H9 (cell line): ENCODE measurements at regions not wholly inside any gene's neighbourhood (a gene's known extent, or its start where the extent isn't known, plus 50 kb on each side); places are given as distances from the start of the nearest gene placed in this dataset.
A peak's percentile ranks its signal among the peaks of the same experiment; 100 is the strongest.

Source experiments
- DNase-seq: peaks from one replicate; pipeline ENCODE4 v3.0.0-alpha.2; 2017
- H2AFZ ChIP-seq: one replicate; pipeline ENCODE4 v1.6.1; 2013; ENCODE audit warnings: mild to moderate bottlenecking, low read length, control low read depth, moderate library complexity
- H2AK5ac ChIP-seq: 2 replicates; pipeline ENCODE4 v1.6.1; 2013; ENCODE audit warnings: low read length, control low read depth, mixed read lengths; ENCODE audit not compliant: insufficient read length
- H2BK120ac ChIP-seq: one replicate; pipeline ENCODE4 v1.6.1; 2013; ENCODE audit warnings: low read depth, mild to moderate bottlenecking, low read length, control low read depth, inconsistent platforms; ENCODE audit not compliant: poor library complexity, severe bottlenecking
- H2BK12ac ChIP-seq: 2 replicates; pipeline ENCODE4 v1.6.1; 2013; ENCODE audit warnings: low read length, control low read depth, mixed read lengths, low read depth; ENCODE audit not compliant: insufficient read length
- H2BK15ac ChIP-seq: 2 replicates; pipeline ENCODE4 v1.6.1; 2013; ENCODE audit warnings: low read depth, low read length, control low read depth
- H2BK20ac ChIP-seq: one replicate; pipeline ENCODE4 v1.6.1; 2013; ENCODE audit warnings: low read depth, mild to moderate bottlenecking, low read length, control low read depth, inconsistent platforms; ENCODE audit not compliant: poor library complexity, severe bottlenecking
- H2BK5ac ChIP-seq: 2 replicates; pipeline ENCODE4 v1.6.1; 2013; ENCODE audit warnings: low read length, control low read depth, mixed read lengths; ENCODE audit not compliant: insufficient read length
- H3K14ac ChIP-seq: 2 replicates; pipeline ENCODE4 v1.6.1; 2013; ENCODE audit warnings: low read length, control low read depth; ENCODE audit not compliant: insufficient read depth
- H3K18ac ChIP-seq: 2 replicates; pipeline ENCODE4 v1.6.1; 2013; ENCODE audit warnings: low read depth, mild to moderate bottlenecking, mixed read lengths, low read length, control low read depth; ENCODE audit not compliant: insufficient read length
- H3K23ac ChIP-seq: 2 replicates; pipeline ENCODE4 v1.6.1; 2013; ENCODE audit warnings: low read length, control low read depth, mixed read lengths, low read depth; ENCODE audit not compliant: insufficient read length
- H3K23me2 ChIP-seq: 2 replicates; pipeline ENCODE4 v1.6.1; 2013; ENCODE audit warnings: low read depth, mild to moderate bottlenecking, mixed read lengths, low read length, control low read depth; ENCODE audit not compliant: insufficient read length, poor library complexity, severe bottlenecking
- H3K27ac ChIP-seq: 2 replicates; pipeline ENCODE4 v1.5.1; 2013; ENCODE audit warnings: low read length, control low read depth, mixed read lengths, low read depth; ENCODE audit not compliant: insufficient read length
- H3K27me3 ChIP-seq: 2 replicates; pipeline ENCODE4 v1.6.1; 2013; ENCODE audit warnings: low read length, control low read depth, inconsistent platforms; ENCODE audit not compliant: insufficient read depth
- H3K4ac ChIP-seq: 2 replicates; pipeline ENCODE4 v1.6.1; 2013; ENCODE audit warnings: low read depth, mild to moderate bottlenecking, control low read depth, inconsistent platforms, low read length, moderate library complexity
- H3K4me1 ChIP-seq: 2 replicates; pipeline ENCODE4 v1.6.1; 2013; ENCODE audit warnings: low read length, control low read depth, inconsistent platforms; ENCODE audit not compliant: insufficient read depth
- H3K4me2 ChIP-seq: 2 replicates; pipeline ENCODE4 v1.6.1; 2013; ENCODE audit warnings: low read length, control low read depth, mixed read lengths; ENCODE audit not compliant: insufficient read length, insufficient read depth
- H3K56ac ChIP-seq: 2 replicates; pipeline ENCODE4 v1.6.1; 2013; ENCODE audit warnings: low read depth, mild to moderate bottlenecking, mixed read lengths, low read length, control low read depth; ENCODE audit not compliant: insufficient read length
- H3K79me1 ChIP-seq: 2 replicates; pipeline ENCODE4 v1.6.1; 2013; ENCODE audit warnings: low read depth, mild to moderate bottlenecking, moderate library complexity, low read length, control low read depth, inconsistent platforms; ENCODE audit not compliant: insufficient read depth, poor library complexity, severe bottlenecking
- H3K79me2 ChIP-seq: 2 replicates; pipeline ENCODE4 v1.6.1; 2013; ENCODE audit warnings: low read length, control low read depth, inconsistent platforms; ENCODE audit not compliant: insufficient read depth
- H3K9ac ChIP-seq: 2 replicates; pipeline ENCODE4 v1.6.1; 2013; ENCODE audit warnings: low read length, control low read depth, mixed read lengths; ENCODE audit not compliant: insufficient read length; ENCODE audit errors: extremely low read depth
- H3K9me3 ChIP-seq: one replicate; pipeline ENCODE4 v1.6.1; 2013; ENCODE audit warnings: low read depth, low read length, inconsistent platforms; ENCODE audit not compliant: control insufficient read depth
- H3T11ph ChIP-seq: one replicate; pipeline ENCODE4 v1.6.1; 2013; ENCODE audit warnings: mild to moderate bottlenecking, low read length, control low read depth, inconsistent platforms
- H4K20me1 ChIP-seq: one replicate; pipeline ENCODE4 v1.6.1; 2013; ENCODE audit not compliant: control insufficient read depth, insufficient read length, insufficient read depth
- H4K5ac ChIP-seq: 2 replicates; pipeline ENCODE4 v1.6.1; 2013; ENCODE audit warnings: low read depth, mild to moderate bottlenecking, mixed read lengths, low read length, control low read depth; ENCODE audit not compliant: insufficient read length
- H4K8ac ChIP-seq: replicated peaks from 2 replicates; pipeline ENCODE4 v1.6.1; 2013; ENCODE audit warnings: low read length, control low read depth, mixed read lengths, low read depth; ENCODE audit not compliant: insufficient read length
- H4K91ac ChIP-seq: 2 replicates; pipeline ENCODE4 v1.6.1; 2013; ENCODE audit warnings: low read depth, mild to moderate bottlenecking, moderate library complexity, mixed read lengths, low read length, control low read depth; ENCODE audit not compliant: insufficient read length
- H3K27ac Mint-ChIP-seq, 3 experiments: 2 replicates in 2 of 3; 3 replicates in 1 of 3; pipeline ENCODE4 v1.8.0; 2020 to 2021; ENCODE audit warnings: mixed read lengths in 3 of 3, mild to moderate bottlenecking in 1 of 3, moderate library complexity in 1 of 3
- H3K27me3 Mint-ChIP-seq: 2 replicates; pipeline ENCODE4 v1.8.0; 2021; ENCODE audit warnings: low read depth, mild to moderate bottlenecking, moderate library complexity, mixed read lengths
- H3K36me3 Mint-ChIP-seq, 3 experiments: 2 replicates in 2 of 3; 3 replicates in 1 of 3; pipeline ENCODE4 v1.8.0; 2020 to 2021; ENCODE audit warnings: low read depth in 3 of 3, mixed read lengths in 3 of 3; ENCODE audit not compliant: insufficient read depth in 1 of 3
- H3K4me1 Mint-ChIP-seq, 2 experiments: 2 replicates each; pipeline ENCODE4 v1.8.0; 2020; ENCODE audit warnings: mixed read lengths in 2 of 2
- H3K4me3 Mint-ChIP-seq, 2 experiments: 2 replicates in 1 of 2; 3 replicates in 1 of 2; pipeline ENCODE4 v1.8.0; 2020 to 2021; ENCODE audit warnings: mild to moderate bottlenecking in 2 of 2, mixed read lengths in 2 of 2, moderate library complexity in 1 of 2
- H3K9me3 Mint-ChIP-seq, 2 experiments: 2 replicates in 1 of 2; 3 replicates in 1 of 2; pipeline ENCODE4 v1.8.0; 2020; ENCODE audit warnings: mild to moderate bottlenecking in 2 of 2, mixed read lengths in 2 of 2, moderate library complexity in 1 of 2
- whole genome bisulfite sequencing: extraction: QIAGEN DNeasy Blood & Tissue Kit; methylation state at CpG from one replicate; pipeline ENCODE4 v1.1.7; 2013; ENCODE audit warnings: missing lambda C conversion rate, low lambda C conversion rate, mixed read lengths; ENCODE audit not compliant: insufficient read length; ENCODE audit errors: extremely low coverage; 5-methylcytosine and 5-hydroxymethylcytosine counted together
- TF ChIP-seq, protein P1 (sequence below): fragments of 200-600 bp; sonication (generic); conservative IDR thresholded peaks from 3 replicates; pipeline ENCODE4 v1.8.0; 2021; ENCODE audit warnings: antibody characterized with exemption, mild to moderate bottlenecking

DNA sequence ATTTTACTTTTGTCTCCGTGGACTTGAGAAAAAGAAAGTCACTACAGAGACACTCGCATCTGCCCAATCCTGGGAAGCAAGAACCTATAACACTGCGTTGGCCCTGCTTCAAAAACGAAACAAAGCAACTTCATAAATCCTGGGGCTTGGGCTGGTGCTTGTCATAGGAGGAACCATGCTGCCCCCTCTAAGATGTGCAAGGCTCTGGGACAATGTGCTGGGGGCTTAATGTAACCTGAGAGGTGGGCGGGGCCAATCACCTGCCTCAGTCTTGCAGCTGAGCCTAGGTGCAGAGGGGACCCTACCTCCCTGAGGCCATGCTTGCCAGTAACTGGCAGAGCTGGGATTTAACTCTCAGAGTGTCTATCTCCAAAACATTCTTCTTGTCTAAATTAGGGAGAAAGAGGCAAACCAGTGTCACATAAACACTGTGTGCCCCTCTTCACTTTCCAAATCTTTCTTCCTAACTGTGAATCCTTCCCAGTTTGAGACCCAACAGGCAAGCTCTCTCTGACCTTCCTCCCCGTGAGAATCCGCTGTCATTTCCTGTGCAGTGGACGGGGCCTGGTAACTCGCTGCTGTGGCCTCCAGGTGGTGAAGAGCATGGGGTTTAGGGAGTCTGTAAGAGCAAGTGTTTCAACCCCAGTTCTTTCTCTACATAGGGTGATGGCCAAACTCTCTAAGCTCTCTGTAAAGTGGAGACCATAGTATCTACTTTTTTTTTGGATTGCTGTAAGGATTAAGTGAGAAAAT lies 115.1 kb downstream of the ACKR3 start:
- Histone ChIP-seq H2BK20ac (no peak overlapping the region), H3K79me2 (no peaks in the 10 kb centered on the region), H3K56ac (no peak overlapping the region), H3K4me2 (no peak overlapping the region), H3T11ph (no peak overlapping the region), H3K9me3 (no peaks in the 10 kb centered on the region), H2BK5ac (no peak overlapping the region), H2BK15ac (no peak overlapping the region), H2AFZ (no peak overlapping the region), H3K23me2 (no peaks in the 10 kb centered on the region), H3K27ac (no peak overlapping the region), H3K14ac (no peak overlapping the region), H4K8ac (no peak overlapping the region), H4K91ac (no peak overlapping the region), H2AK5ac (no peak overlapping the region), H4K5ac (no peak overlapping the region), H3K79me1 (no peaks in the 10 kb centered on the region), H3K18ac (no peak overlapping the region), H2BK120ac (no peak overlapping the region), H3K27me3 (no peaks in the 10 kb centered on the region), H3K9ac (no peak overlapping the region), H3K4me1 (no peaks in the 10 kb centered on the region; the same call in 1 of the 2 replicates), H3K4ac (no peak overlapping the region), H2BK12ac (no peak overlapping the region), H3K23ac (no peak overlapping the region), H4K20me1 (no peaks in the 10 kb centered on the region)
- no peaks in the 10 kb centered on the region for H3K9me3 Mint-ChIP-seq
- H3K27ac Mint-ChIP-seq: peak overlapping the region in 2 of 3 experiments; percentile 53 to 75; a peak in 3 of 7 replicates
- TF ChIP-seq, protein P1, sequence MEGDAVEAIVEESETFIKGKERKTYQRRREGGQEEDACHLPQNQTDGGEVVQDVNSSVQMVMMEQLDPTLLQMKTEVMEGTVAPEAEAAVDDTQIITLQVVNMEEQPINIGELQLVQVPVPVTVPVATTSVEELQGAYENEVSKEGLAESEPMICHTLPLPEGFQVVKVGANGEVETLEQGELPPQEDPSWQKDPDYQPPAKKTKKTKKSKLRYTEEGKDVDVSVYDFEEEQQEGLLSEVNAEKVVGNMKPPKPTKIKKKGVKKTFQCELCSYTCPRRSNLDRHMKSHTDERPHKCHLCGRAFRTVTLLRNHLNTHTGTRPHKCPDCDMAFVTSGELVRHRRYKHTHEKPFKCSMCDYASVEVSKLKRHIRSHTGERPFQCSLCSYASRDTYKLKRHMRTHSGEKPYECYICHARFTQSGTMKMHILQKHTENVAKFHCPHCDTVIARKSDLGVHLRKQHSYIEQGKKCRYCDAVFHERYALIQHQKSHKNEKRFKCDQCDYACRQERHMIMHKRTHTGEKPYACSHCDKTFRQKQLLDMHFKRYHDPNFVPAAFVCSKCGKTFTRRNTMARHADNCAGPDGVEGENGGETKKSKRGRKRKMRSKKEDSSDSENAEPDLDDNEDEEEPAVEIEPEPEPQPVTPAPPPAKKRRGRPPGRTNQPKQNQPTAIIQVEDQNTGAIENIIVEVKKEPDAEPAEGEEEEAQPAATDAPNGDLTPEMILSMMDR: no peak; the same call in 2 of the 3 replicates
- peak; percentile 67 for DNase-seq
- H3K4me3 Mint-ChIP-seq: no peak overlapping the region
- peaks cover 4% of the 10 kb centered on the region for H3K27me3 Mint-ChIP-seq
- no peaks in the 10 kb centered on the region for H3K36me3 Mint-ChIP-seq
- peaks cover 40 to 45% of the 10 kb centered on the region in 2 experiments for H3K4me1 Mint-ChIP-seq
- no CpG with 5 or more reads among the region's 9 CpGs for WGBS
